Neural progenitor cell (in vitro differentiated cells): ENCODE measurements at regions not wholly inside any gene's neighbourhood (a gene's known extent, or its start where the extent isn't known, plus 50 kb on each side); places are given as distances from the start of the nearest gene placed in this dataset.

Experiments
- DNase-seq: peaks from one replicate; pipeline ENCODE4 v3.0.0-alpha.2; 2016; ENCODE audit warnings: low spot score
- H2AFZ ChIP-seq: fragments of 200-600 bp; sonication (generic); replicated peaks from 2 replicates; pipeline ENCODE4 v1.6.1; 2016; ENCODE audit warnings: antibody characterized with exemption
- H3F3A ChIP-seq: fragments of 200-600 bp; sonication (generic); 2 replicates; pipeline ENCODE4 v1.6.1; 2016; ENCODE audit warnings: antibody characterized with exemption, low read depth
- H3K27ac ChIP-seq: fragments of 200-600 bp; sonication (generic); 2 replicates; pipeline ENCODE4 v1.5.1; 2016; ENCODE audit warnings: mild to moderate bottlenecking
- H3K27me3 ChIP-seq: fragments of 200-600 bp; sonication (generic); 2 replicates; pipeline ENCODE4 v1.6.1; 2016; ENCODE audit warnings: mild to moderate bottlenecking, moderate library complexity
- H3K36me3 ChIP-seq: fragments of 200-600 bp; sonication (generic); 2 replicates; pipeline ENCODE4 v1.5.1; 2016
- H3K4me1 ChIP-seq: fragments of 200-600 bp; sonication (generic); 2 replicates; pipeline ENCODE4 v1.6.1; 2016; ENCODE audit warnings: mixed run types
- H3K4me2 ChIP-seq: fragments of 200-600 bp; sonication (generic); 2 replicates; pipeline ENCODE4 v1.6.1; 2016
- H3K4me3 ChIP-seq: fragments of 200-600 bp; sonication (generic); 2 replicates; pipeline ENCODE4 v1.5.1; 2016
- H3K79me2 ChIP-seq: fragments of 200-600 bp; sonication (generic); 2 replicates; pipeline ENCODE4 v1.6.1; 2016; ENCODE audit warnings: low read depth
- H3K9ac ChIP-seq: fragments of 200-600 bp; sonication (generic); 2 replicates; pipeline ENCODE4 v1.6.1; 2016
- H3K9me3 ChIP-seq: fragments of 200-600 bp; sonication (generic); 2 replicates; pipeline ENCODE4 v1.5.1; 2016; ENCODE audit warnings: low read depth
- H4K20me1 ChIP-seq: fragments of 200-600 bp; sonication (generic); 2 replicates; pipeline ENCODE4 v1.6.1; 2016; ENCODE audit warnings: low read depth
- H3K27ac Mint-ChIP-seq: 3 replicates; pipeline ENCODE4 v1.8.0; 2021; ENCODE audit warnings: mixed read lengths
- H3K27me3 Mint-ChIP-seq: 2 replicates; pipeline ENCODE4 v1.8.0; 2022; ENCODE audit warnings: low read depth, mild to moderate bottlenecking, inconsistent platforms, moderate library complexity, mixed read lengths; ENCODE audit not compliant: insufficient read depth
- H3K36me3 Mint-ChIP-seq: 3 replicates; pipeline ENCODE4 v1.8.0; 2021; ENCODE audit warnings: mixed read lengths
- H3K4me1 Mint-ChIP-seq: 3 replicates; pipeline ENCODE4 v1.8.0; 2021; ENCODE audit warnings: mixed read lengths
- H3K4me3 Mint-ChIP-seq: 3 replicates; pipeline ENCODE4 v1.8.0; 2021; ENCODE audit warnings: mild to moderate bottlenecking, moderate library complexity, mixed read lengths
- H3K9me3 Mint-ChIP-seq: 3 replicates; pipeline ENCODE4 v1.8.0; 2020; ENCODE audit warnings: mixed read lengths
- CTCF ChIP-seq: fragments of 200-600 bp; sonication (generic); IDR thresholded peaks from 2 replicates; pipeline ENCODE4 v1.5.1; 2017; ENCODE audit warnings: antibody characterized with exemption, mild to moderate bottlenecking
- EZH2 ChIP-seq: fragments of 200-600 bp; sonication (generic); IDR thresholded peaks from 2 replicates; pipeline ENCODE4 v1.6.1; 2017; ENCODE audit warnings: antibody characterized with exemption, mild to moderate bottlenecking, moderate library complexity
- EZH2phosphoT487 ChIP-seq: fragments of 200-600 bp; sonication (generic); IDR thresholded peaks from 2 replicates; pipeline ENCODE4 v1.6.1; 2017; ENCODE audit warnings: antibody characterized with exemption

DNA sequence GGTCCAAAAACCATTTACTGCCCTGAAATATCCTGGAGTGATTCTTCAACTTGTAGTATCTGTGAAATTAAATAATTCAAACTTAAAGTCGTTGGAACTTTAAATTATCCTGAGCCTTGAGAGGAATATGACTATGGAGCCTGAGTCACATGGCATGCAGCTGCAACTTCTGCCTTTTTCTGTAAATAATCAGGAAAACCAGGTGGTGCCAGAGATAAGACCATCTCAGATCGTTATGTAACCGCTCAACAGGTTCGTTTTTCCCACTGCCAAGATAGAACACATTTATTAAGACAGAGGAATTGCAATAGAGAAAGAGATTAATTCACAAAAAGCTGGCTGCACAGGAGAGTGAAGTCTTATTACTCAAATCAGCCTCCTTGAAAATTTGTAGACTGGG lies 876.5 kb downstream of the SUCLG1 start:
- no peaks in the 10 kb centered on the region for H3K36me3 Mint-ChIP-seq
- TF ChIP-seq EZH2, result no peak
- no peak for TF ChIP-seq EZH2phosphoT487
- no peak for TF ChIP-seq CTCF
- no peak overlapping the region for H3K9ac ChIP-seq
- no peaks in the 10 kb centered on the region for H3K9me3 ChIP-seq
- no peaks in the 10 kb centered on the region for H3K79me2 ChIP-seq
- H4K20me1 ChIP-seq, result no peaks in the 10 kb centered on the region
- peaks cover 25% of the 10 kb centered on the region for H3K4me1 Mint-ChIP-seq
- peaks cover 3% of the 10 kb centered on the region for H3K36me3 ChIP-seq
- H2AFZ ChIP-seq, result no peak overlapping the region
- H3F3A ChIP-seq, result peaks cover 11% of the 10 kb centered on the region
- H3K9me3 Mint-ChIP-seq, result no peaks in the 10 kb centered on the region
- H3K27me3 Mint-ChIP-seq, result no peaks in the 10 kb centered on the region
- peak overlapping the region; percentile 38 for H3K27ac Mint-ChIP-seq
- DNase-seq, result no peak
- H3K27ac ChIP-seq, result no peak overlapping the region
- no peak overlapping the region for H3K4me3 ChIP-seq
- no peaks in the 10 kb centered on the region for H3K27me3 ChIP-seq
- H3K4me1 ChIP-seq, result peaks cover 24% of the 10 kb centered on the region
- H3K4me2 ChIP-seq, result no peak overlapping the region
- H3K4me3 Mint-ChIP-seq, result no peak overlapping the region

DNA sequence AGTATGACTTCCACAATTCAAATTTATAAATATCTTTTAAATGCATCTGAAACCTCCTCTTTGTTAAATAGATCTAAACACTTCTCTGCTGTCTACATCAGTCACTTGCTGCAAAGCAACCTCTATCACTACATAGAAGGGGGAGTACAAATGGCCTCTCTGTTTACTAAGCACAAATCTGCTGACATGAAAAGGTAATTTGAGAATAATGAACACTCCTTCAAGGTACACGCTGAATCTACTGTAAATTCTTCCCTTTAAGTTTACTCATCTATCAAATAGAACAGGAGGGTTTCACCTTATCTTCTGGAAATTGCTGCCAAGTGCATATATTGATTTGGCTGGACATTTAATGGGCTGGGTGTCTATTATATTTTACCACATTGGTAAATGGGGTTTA lies 879.6 kb downstream of the SUCLG1 start:
- Histone ChIP-seq H3K4me3 (no peak overlapping the region), H4K20me1 (no peaks in the 10 kb centered on the region), H3K9me3 (no peaks in the 10 kb centered on the region), H3K9ac (no peak overlapping the region), H3K4me1 (peaks cover 14% of the 10 kb centered on the region), H3K27ac (no peak overlapping the region), H3K4me2 (no peak overlapping the region), H3K79me2 (no peaks in the 10 kb centered on the region), H3K36me3 (no peaks in the 10 kb centered on the region), H3F3A (no peaks in the 10 kb centered on the region), H3K27me3 (no peaks in the 10 kb centered on the region), H2AFZ (no peak overlapping the region)
- Mint-ChIP-seq H3K9me3 (no peaks in the 10 kb centered on the region), H3K4me3 (no peak overlapping the region), H3K4me1 (peaks cover 18% of the 10 kb centered on the region), H3K27me3 (no peaks in the 10 kb centered on the region), H3K27ac (no peak overlapping the region), H3K36me3 (no peaks in the 10 kb centered on the region)
- no peak for DNase-seq
- no peak for TF ChIP-seq EZH2phosphoT487
- TF ChIP-seq EZH2, result no peak
- TF ChIP-seq CTCF, result no peak

GRCh38 chr2:83578405-83578804 lies 880.7 kb downstream of the SUCLG1 start:
- Histone ChIP-seq H4K20me1 (no peaks in the 10 kb centered on the region), H3K9me3 (no peaks in the 10 kb centered on the region), H3K9ac (no peak overlapping the region), H3K4me3 (no peak overlapping the region), H3F3A (no peaks in the 10 kb centered on the region), H3K4me1 (peaks cover 3% of the 10 kb centered on the region), H3K27me3 (no peaks in the 10 kb centered on the region), H3K36me3 (no peaks in the 10 kb centered on the region), H3K27ac (no peak overlapping the region), H3K79me2 (no peaks in the 10 kb centered on the region), H2AFZ (no peak overlapping the region), H3K4me2 (no peak overlapping the region)
- Mint-ChIP-seq H3K9me3 (no peaks in the 10 kb centered on the region), H3K4me1 (peaks cover 15% of the 10 kb centered on the region), H3K4me3 (no peak overlapping the region), H3K27ac (no peak overlapping the region), H3K27me3 (no peaks in the 10 kb centered on the region), H3K36me3 (no peaks in the 10 kb centered on the region)
- no peak for DNase-seq
- no peak for TF ChIP-seq EZH2
- no peak for TF ChIP-seq CTCF
- no peak for TF ChIP-seq EZH2phosphoT487
